Activated CD4-positive, alpha-beta T cell treated with anti-CD3 and anti-CD28 coated beads, Interleukin-2, amount 10 ng/mL, durations not matched to agents 24 days and 14 days (primary cell): ENCODE measurements at regions not wholly inside any gene's neighbourhood (a gene's known extent, or its start where the extent isn't known, plus 50 kb on each side); places are given as distances from the start of the nearest gene placed in this dataset.
"Not testable (repeated sequence)": the region's sequence is repeated elsewhere in the genome, so short reads cannot be mapped to it uniquely, and the experiment has no call there.

ENCODE experiments used
- DNase-seq: peaks from one replicate; pipeline ENCODE4 v3.0.0; 2022
- H3K27ac Mint-ChIP-seq: one replicate; pipeline ENCODE4 v1.8.0; 2022; ENCODE audit warnings: mild to moderate bottlenecking, mixed read lengths
- H3K27me3 Mint-ChIP-seq: one replicate; pipeline ENCODE4 v1.8.0; 2022; ENCODE audit warnings: mixed read lengths
- H3K36me3 Mint-ChIP-seq: one replicate; pipeline ENCODE4 v1.8.0; 2022; ENCODE audit warnings: low read depth, mild to moderate bottlenecking, mixed read lengths
- H3K4me1 Mint-ChIP-seq: one replicate; pipeline ENCODE4 v1.8.0; 2021; ENCODE audit warnings: mixed read lengths
- H3K4me3 Mint-ChIP-seq: one replicate; pipeline ENCODE4 v1.8.0; 2022; ENCODE audit warnings: mild to moderate bottlenecking, moderate library complexity, mixed read lengths
- H3K9me3 Mint-ChIP-seq: one replicate; pipeline ENCODE4 v1.8.0; 2021; ENCODE audit warnings: mixed read lengths
- intact Hi-C: fragments of 100-400 bp; cut with micrococcal nuclease; formaldehyde crosslinking; loops from one replicate; pipeline ENCODE4 v1.15.1; 2023

DNA sequence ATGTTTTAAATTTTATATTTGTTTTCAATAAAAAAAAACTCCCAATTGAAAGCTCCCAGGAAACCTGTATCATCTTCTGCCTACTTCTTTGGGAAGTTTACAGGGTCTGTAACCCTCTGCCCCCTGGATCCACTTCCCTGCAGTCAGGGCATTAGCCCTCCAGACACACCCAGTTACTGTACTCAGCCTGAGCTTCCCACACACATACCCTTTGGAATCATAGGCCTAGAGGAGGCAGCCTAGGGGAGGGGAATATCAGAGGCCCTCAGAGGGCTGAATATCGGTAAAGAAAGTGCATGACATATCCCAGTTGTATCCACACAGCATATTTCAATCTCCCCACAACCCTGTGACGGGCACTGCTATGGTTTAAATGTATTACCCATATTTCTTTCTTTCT is 56.2 kb upstream of the TFPI start:
- H3K9me3 Mint-ChIP-seq, intact Hi-C loops, H3K4me1 Mint-ChIP-seq, H3K36me3 Mint-ChIP-seq, H3K4me3 Mint-ChIP-seq, H3K27me3 Mint-ChIP-seq, DNase-seq, H3K27ac Mint-ChIP-seq: not testable (repeated sequence)

GRCh38 chr2:187612857-187613256 is 58.6 kb upstream of the TFPI start:
- no peaks in the 10 kb centered on the region for H3K9me3 Mint-ChIP-seq
- DNase-seq: no peak
- intact Hi-C loops: no loop called here
- H3K4me3 Mint-ChIP-seq: no peak overlapping the region
- no peak overlapping the region for H3K27ac Mint-ChIP-seq
- no peaks in the 10 kb centered on the region for H3K4me1 Mint-ChIP-seq
- H3K36me3 Mint-ChIP-seq: no peaks in the 10 kb centered on the region
- H3K27me3 Mint-ChIP-seq: no peaks in the 10 kb centered on the region

DNA sequence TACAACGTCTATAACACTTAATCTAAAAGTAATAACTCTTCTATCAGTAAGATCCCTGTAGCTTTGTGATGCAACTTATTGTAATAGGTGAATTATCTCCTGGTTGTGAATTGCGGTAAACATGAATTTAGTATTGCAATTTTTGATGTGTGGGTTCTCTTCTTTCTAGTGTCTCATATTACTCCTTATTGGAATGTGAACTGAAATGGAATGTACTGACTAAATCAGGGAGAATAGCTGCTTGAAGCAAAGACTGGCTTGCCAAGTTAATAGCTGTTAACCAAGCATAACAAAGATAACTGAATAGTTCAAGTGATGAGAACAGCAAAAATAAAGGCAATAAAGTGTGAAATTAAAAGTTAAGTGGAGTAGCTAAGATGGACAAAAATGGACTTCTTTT is 60.5 kb upstream of the TFPI start:
- intact Hi-C loops: no loop called here
- H3K4me1 Mint-ChIP-seq: no peaks in the 10 kb centered on the region
- no peaks in the 10 kb centered on the region for H3K27me3 Mint-ChIP-seq
- H3K27ac Mint-ChIP-seq: no peak overlapping the region
- no peak for DNase-seq
- no peaks in the 10 kb centered on the region for H3K9me3 Mint-ChIP-seq
- no peaks in the 10 kb centered on the region for H3K36me3 Mint-ChIP-seq
- H3K4me3 Mint-ChIP-seq: no peak overlapping the region

GRCh38 chr2:187615364-187615763 is 61.1 kb upstream of the TFPI start:
- H3K36me3 Mint-ChIP-seq: no peaks in the 10 kb centered on the region
- H3K27ac Mint-ChIP-seq: no peak overlapping the region
- no peaks in the 10 kb centered on the region for H3K27me3 Mint-ChIP-seq
- intact Hi-C loops: no loop called here
- H3K9me3 Mint-ChIP-seq: no peaks in the 10 kb centered on the region
- H3K4me1 Mint-ChIP-seq: no peaks in the 10 kb centered on the region
- DNase-seq: no peak
- H3K4me3 Mint-ChIP-seq: no peak overlapping the region

GRCh38 chr2:187615902-187616301 is 61.7 kb upstream of the TFPI start:
- Mint-ChIP-seq H3K4me3 (no peak overlapping the region), H3K4me1 (no peaks in the 10 kb centered on the region), H3K36me3 (no peaks in the 10 kb centered on the region), H3K9me3 (no peaks in the 10 kb centered on the region), H3K27me3 (no peaks in the 10 kb centered on the region), H3K27ac (no peak overlapping the region)
- no peak for DNase-seq
- intact Hi-C loops: no loop called here

- H3K9me3 Mint-ChIP-seq: no peaks in the 10 kb centered on the region
Observed at GRCh38 chr2:187617120-187617519, 62.9 kb upstream of the TFPI start.

DNA sequence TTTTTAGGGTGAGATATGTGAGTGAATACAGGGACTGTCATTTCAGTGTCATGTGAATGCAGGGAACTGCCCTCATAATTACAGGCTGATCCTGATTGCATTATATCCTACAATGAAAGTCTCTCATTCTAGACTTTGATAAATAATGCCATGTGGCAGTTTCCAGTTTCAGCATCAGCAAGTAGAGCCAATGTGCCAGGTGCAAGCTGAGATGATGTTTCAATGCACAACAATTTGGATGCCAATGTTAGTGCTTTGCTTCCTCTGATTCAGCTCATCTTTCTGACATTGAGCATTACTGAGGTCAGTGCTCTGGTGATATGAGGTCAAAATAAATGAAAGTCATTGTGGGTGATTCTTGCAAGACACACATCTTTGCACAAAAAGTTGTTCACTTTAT is 63.7 kb upstream of the TFPI start:
- intact Hi-C loops: no loop called here
- Mint-ChIP-seq H3K27ac (no peak overlapping the region), H3K9me3 (no peaks in the 10 kb centered on the region), H3K36me3 (no peaks in the 10 kb centered on the region), H3K4me3 (no peak overlapping the region), H3K4me1 (no peaks in the 10 kb centered on the region), H3K27me3 (no peaks in the 10 kb centered on the region)
- DNase-seq: no peak

More at GRCh38 chr2:187617120-187617519, 62.9 kb upstream of the TFPI start:
- intact Hi-C loops: no loop called here
- H3K4me3 Mint-ChIP-seq: no peak overlapping the region
- no peak overlapping the region for H3K27ac Mint-ChIP-seq
- H3K27me3 Mint-ChIP-seq: no peaks in the 10 kb centered on the region
- no peaks in the 10 kb centered on the region for H3K36me3 Mint-ChIP-seq
- no peaks in the 10 kb centered on the region for H3K4me1 Mint-ChIP-seq
- DNase-seq: no peak

- Mint-ChIP-seq H3K9me3 (no peaks in the 10 kb centered on the region), H3K36me3 (no peaks in the 10 kb centered on the region), H3K4me3 (no peak overlapping the region), H3K27ac (no peak overlapping the region), H3K27me3 (no peaks in the 10 kb centered on the region), H3K4me1 (no peaks in the 10 kb centered on the region)
- intact Hi-C loops: no loop called here
- no peak for DNase-seq
Observed at GRCh38 chr2:187618813-187619212, 64.6 kb upstream of the TFPI start.

DNA sequence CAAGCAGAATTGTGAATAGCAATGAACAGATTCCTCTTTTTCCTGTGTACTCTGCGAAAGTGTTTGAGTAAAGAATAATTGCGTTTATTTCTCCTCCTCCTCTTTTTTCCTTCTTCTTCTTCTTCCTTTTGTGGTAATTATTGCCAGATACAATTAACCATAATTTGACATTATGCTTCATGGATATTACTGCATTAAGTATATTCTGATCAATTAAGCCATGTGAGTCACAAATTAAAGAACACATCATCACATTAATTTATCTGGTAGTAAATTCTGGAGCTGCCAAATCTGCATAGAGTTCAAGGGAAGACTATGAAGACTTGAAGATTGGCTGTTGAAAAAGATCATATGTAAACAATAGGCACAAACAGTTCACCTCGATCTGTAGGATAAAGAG is 72.9 kb upstream of the TFPI start:
- Mint-ChIP-seq H3K9me3 (no peaks in the 10 kb centered on the region), H3K36me3 (no peaks in the 10 kb centered on the region), H3K4me1 (no peaks in the 10 kb centered on the region), H3K4me3 (no peak overlapping the region), H3K27ac (no peak overlapping the region), H3K27me3 (no peaks in the 10 kb centered on the region)
- intact Hi-C loops: no loop called here
- DNase-seq: no peak

- intact Hi-C loops, H3K4me3 Mint-ChIP-seq, H3K9me3 Mint-ChIP-seq, DNase-seq, H3K36me3 Mint-ChIP-seq, H3K4me1 Mint-ChIP-seq, H3K27me3 Mint-ChIP-seq, H3K27ac Mint-ChIP-seq: not testable (repeated sequence)
Observed at GRCh38 chr2:187636731-187637391, 82.6 kb upstream of the TFPI start.

DNA sequence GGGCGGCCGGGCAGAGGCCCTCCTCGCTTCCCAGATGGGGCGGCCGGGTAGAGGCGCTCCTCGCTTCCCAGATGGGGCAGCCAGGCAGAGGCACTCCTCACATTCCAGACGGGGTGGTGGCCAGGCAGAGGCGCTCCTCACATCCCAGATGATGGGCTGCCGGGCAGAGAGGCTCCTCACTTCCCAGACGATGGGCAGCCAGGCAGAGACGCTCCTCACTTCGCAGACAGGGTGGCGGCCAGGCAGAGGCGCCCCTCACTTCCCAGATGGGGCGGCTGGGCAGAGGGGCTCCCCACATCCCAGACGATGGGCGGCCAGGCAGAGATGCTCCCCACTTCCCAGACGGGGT is 83.1 kb upstream of the TFPI start:
- DNase-seq, H3K27ac Mint-ChIP-seq, H3K36me3 Mint-ChIP-seq, H3K4me1 Mint-ChIP-seq, H3K4me3 Mint-ChIP-seq, H3K9me3 Mint-ChIP-seq, intact Hi-C loops, H3K27me3 Mint-ChIP-seq: not testable (repeated sequence)

DNA sequence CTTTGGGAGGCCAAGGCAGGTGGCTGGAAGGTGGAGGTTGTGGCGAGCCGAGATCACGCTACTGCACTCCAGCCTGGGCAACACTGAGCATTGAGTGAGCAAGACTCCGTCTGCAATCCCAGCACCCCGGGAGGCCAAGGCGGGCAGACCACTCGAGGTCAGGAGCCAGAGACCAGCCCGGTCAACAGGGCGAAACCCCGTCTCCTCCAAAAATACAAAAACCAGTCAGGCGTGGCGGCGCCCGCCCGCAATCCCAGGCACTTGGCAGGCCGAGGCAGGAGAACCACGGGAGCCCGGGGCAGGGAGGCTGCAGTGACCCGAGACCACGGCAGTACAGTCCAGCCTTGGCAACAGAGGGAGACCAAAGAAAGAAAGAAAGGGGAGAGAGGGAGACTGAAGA is 83.5 kb upstream of the TFPI start:
- H3K27me3 Mint-ChIP-seq, H3K4me3 Mint-ChIP-seq, H3K4me1 Mint-ChIP-seq, intact Hi-C loops, DNase-seq, H3K27ac Mint-ChIP-seq, H3K36me3 Mint-ChIP-seq, H3K9me3 Mint-ChIP-seq: not testable (repeated sequence)

DNA sequence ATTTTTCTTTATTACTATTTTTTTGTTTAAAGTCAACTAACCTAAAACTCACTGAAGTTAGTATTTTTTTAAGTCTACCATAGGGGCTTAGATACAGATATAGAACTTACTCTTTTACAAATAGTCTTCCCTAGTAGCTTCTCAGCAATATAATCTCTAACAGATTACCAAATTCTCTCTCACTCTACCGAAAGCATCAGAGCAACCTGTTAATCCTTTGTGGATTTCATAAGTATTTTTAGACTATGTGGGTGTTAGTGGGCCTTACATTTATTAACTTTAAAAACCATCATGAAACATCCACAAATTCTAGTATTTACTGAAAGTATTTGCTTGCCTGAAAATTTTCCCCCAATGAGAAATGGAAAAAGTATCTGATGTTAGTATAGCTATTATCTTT is 84.6 kb upstream of the TFPI start:
- Mint-ChIP-seq H3K27me3 (no peaks in the 10 kb centered on the region), H3K4me3 (no peak overlapping the region), H3K36me3 (no peaks in the 10 kb centered on the region), H3K4me1 (no peaks in the 10 kb centered on the region), H3K27ac (no peak overlapping the region), H3K9me3 (no peaks in the 10 kb centered on the region)
- intact Hi-C loops: no loop called here
- DNase-seq: no peak

DNA sequence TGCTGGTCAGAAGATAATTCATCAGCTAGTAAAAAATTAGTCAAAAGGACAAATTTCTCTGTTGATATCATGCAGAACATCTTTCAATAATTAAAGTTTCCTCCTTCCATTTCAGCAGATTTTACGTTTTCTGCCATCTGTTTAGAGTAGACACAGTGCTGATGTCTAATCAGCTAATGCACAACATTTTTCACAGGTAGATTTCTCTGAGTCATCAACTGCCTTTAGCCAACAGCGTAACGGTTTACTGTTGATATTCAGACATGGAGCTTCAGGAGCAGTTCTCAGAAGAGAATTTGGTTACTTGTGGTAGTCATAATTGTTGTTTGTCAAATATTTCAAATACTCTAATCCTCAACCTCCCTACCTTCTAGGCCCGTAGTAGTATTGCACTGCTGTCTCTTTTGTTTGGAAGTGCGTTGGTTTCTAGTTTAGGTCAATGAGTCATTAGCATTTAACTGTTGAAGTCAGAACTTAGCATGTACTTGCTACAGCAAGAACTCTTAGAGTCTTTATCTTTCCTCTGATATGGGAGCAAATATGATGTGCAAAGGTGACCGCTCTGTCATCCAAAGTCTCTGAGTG is 86.8 kb upstream of the TFPI start:
- Mint-ChIP-seq H3K27ac (no peak overlapping the region), H3K4me1 (no peaks in the 10 kb centered on the region), H3K36me3 (no peaks in the 10 kb centered on the region), H3K27me3 (no peaks in the 10 kb centered on the region), H3K4me3 (no peak overlapping the region), H3K9me3 (no peaks in the 10 kb centered on the region)
- no peak for DNase-seq
- intact Hi-C loops: no loop called here

GRCh38 chr2:187642498-187642897 is 88.3 kb upstream of the TFPI start:
- Mint-ChIP-seq H3K4me1 (no peaks in the 10 kb centered on the region), H3K9me3 (no peaks in the 10 kb centered on the region), H3K27ac (no peak overlapping the region), H3K4me3 (no peak overlapping the region), H3K27me3 (no peaks in the 10 kb centered on the region), H3K36me3 (no peaks in the 10 kb centered on the region)
- intact Hi-C loops: no loop called here
- DNase-seq: no peak
